ENCODE measurements at regions not wholly inside any gene's neighbourhood (a gene's known extent, or its start where the extent isn't known, plus 50 kb on each side); places are given as distances from the start of the nearest gene placed in this dataset.

GRCh38 chr12:59087691-59088090 is 167.4 kb upstream of the LRIG3 start:
- TF ChIP-seq, protein P1, sequence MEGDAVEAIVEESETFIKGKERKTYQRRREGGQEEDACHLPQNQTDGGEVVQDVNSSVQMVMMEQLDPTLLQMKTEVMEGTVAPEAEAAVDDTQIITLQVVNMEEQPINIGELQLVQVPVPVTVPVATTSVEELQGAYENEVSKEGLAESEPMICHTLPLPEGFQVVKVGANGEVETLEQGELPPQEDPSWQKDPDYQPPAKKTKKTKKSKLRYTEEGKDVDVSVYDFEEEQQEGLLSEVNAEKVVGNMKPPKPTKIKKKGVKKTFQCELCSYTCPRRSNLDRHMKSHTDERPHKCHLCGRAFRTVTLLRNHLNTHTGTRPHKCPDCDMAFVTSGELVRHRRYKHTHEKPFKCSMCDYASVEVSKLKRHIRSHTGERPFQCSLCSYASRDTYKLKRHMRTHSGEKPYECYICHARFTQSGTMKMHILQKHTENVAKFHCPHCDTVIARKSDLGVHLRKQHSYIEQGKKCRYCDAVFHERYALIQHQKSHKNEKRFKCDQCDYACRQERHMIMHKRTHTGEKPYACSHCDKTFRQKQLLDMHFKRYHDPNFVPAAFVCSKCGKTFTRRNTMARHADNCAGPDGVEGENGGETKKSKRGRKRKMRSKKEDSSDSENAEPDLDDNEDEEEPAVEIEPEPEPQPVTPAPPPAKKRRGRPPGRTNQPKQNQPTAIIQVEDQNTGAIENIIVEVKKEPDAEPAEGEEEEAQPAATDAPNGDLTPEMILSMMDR (IDR thresholded peaks at IDR 0.05): no peak
- no peak for TF ChIP-seq POLR2A (IDR thresholded peaks at IDR 0.05)
- TF ChIP-seq POLR2AphosphoS5 (IDR thresholded peaks at IDR 0.05): no peak
- no peak for TF ChIP-seq EP300 (IDR thresholded peaks at IDR 0.05)

All from stomach (tissue), 4 donors.